ENCODE measurements at regions not wholly inside any gene's neighbourhood (a gene's known extent, or its start where the extent isn't known, plus 50 kb on each side); places are given as distances from the start of the nearest gene placed in this dataset.

GRCh38 chr5:179427032-179427675, 81.9 kb upstream of the ADAMTS2 start:
- ATAC-seq (replicated peaks in 1 of 4) (no peak), DNase-seq (no peak)
- CTCF ChIA-PET: no interaction called here
- Mint-ChIP-seq H3K4me3 (no peak overlapping the region), H3K9me3 (peaks cover 0 to 2% (median 0%) of the 10 kb centered on the region in 3 donors), H3K4me1 (no peaks in the 10 kb centered on the region), H3K27ac (no peak overlapping the region), H3K36me3 (no peaks in the 10 kb centered on the region), H3K27me3 (peaks cover 0 to 8% of the 10 kb centered on the region in 2 donors)
- Histone ChIP-seq H3K27me3 (replicated peaks in 1 of 2; ENCODE audit: control insufficient read depth in 2 of 2, extremely low read depth in 1 of 2, insufficient read depth in 2 of 2, low read length in 1 of 2) (peaks cover 0 to 14% of the 10 kb centered on the region in 2 experiments), H3K9me3 (no peaks in the 10 kb centered on the region), H3K36me3 (ENCODE audit: control insufficient read depth in 2 of 2, extremely low read depth in 1 of 2, insufficient read depth in 1 of 2, low read length in 1 of 2) (no peaks in the 10 kb centered on the region), H3K27ac (ENCODE audit: low read length) (no peak overlapping the region), H3K4me1 (ENCODE audit: control insufficient read depth in 1 of 2, extremely low read depth in 1 of 2, insufficient read depth in 2 of 2, low read length in 2 of 2) (no peaks in the 10 kb centered on the region), H3K4me3 (ENCODE audit: control insufficient read depth in 1 of 2, extremely low read depth in 1 of 2, low read length in 1 of 2) (no peak overlapping the region)
- 83% methylated on average over 24 of the region's 28 CpGs for WGBS (ENCODE audit: insufficient coverage)
- POLR2A ChIA-PET: no interaction called here

GRCh38 chr5:179422908-179423481, 77.7 kb upstream of the ADAMTS2 start:
- no peak overlapping the region for H3K27ac Mint-ChIP-seq
- 60% methylated on average over 11 of the region's 11 CpGs for WGBS (ENCODE audit: insufficient coverage)
- no peaks in the 10 kb centered on the region for H3K36me3 ChIP-seq (ENCODE audit: control insufficient read depth in 2 of 2, extremely low read depth in 1 of 2, insufficient read depth in 1 of 2, low read length in 1 of 2)
- DNase-seq (no peak), ATAC-seq (replicated peaks in 1 of 4) (no peak)
- no peaks in the 10 kb centered on the region for H3K9me3 Mint-ChIP-seq
- H3K27me3 Mint-ChIP-seq: peaks cover 8 to 13% of the 10 kb centered on the region in 2 donors
- no peaks in the 10 kb centered on the region for H3K36me3 Mint-ChIP-seq
- H3K4me3 Mint-ChIP-seq: no peak overlapping the region
- H3K27me3 ChIP-seq (replicated peaks in 1 of 2; ENCODE audit: control insufficient read depth in 2 of 2, extremely low read depth in 1 of 2, insufficient read depth in 2 of 2, low read length in 1 of 2): peaks cover 0 to 21% of the 10 kb centered on the region in 2 experiments
- ChIA-PET POLR2A (no interaction called here), CTCF (no interaction called here)
- H3K4me3 ChIP-seq (ENCODE audit: control insufficient read depth in 1 of 2, extremely low read depth in 1 of 2, low read length in 1 of 2): no peak overlapping the region
- no peak overlapping the region for H3K27ac ChIP-seq (ENCODE audit: low read length)
- H3K4me1 Mint-ChIP-seq: no peaks in the 10 kb centered on the region
- H3K9me3 ChIP-seq: no peaks in the 10 kb centered on the region
- no peaks in the 10 kb centered on the region for H3K4me1 ChIP-seq (ENCODE audit: control insufficient read depth in 1 of 2, extremely low read depth in 1 of 2, insufficient read depth in 2 of 2, low read length in 2 of 2)

- CTCF ChIA-PET: no interaction called here
- no peak for DNase-seq
- Histone ChIP-seq H3K27ac (ENCODE audit: low read length) (no peak overlapping the region), H3K9me3 (no peaks in the 10 kb centered on the region), H3K36me3 (ENCODE audit: control insufficient read depth in 2 of 2, extremely low read depth in 1 of 2, insufficient read depth in 1 of 2, low read length in 1 of 2) (no peaks in the 10 kb centered on the region), H3K4me3 (ENCODE audit: control insufficient read depth in 1 of 2, extremely low read depth in 1 of 2, low read length in 1 of 2) (no peak overlapping the region), H3K27me3 (replicated peaks in 1 of 2; ENCODE audit: control insufficient read depth in 2 of 2, extremely low read depth in 1 of 2, insufficient read depth in 2 of 2, low read length in 1 of 2) (peaks cover 0 to 25% of the 10 kb centered on the region in 2 experiments), H3K4me1 (ENCODE audit: control insufficient read depth in 1 of 2, extremely low read depth in 1 of 2, insufficient read depth in 2 of 2, low read length in 2 of 2) (no peaks in the 10 kb centered on the region)
- POLR2A ChIA-PET: no interaction called here
- Mint-ChIP-seq H3K27me3 (peaks cover 8 to 15% of the 10 kb centered on the region in 2 donors), H3K27ac (no peak overlapping the region), H3K4me1 (no peaks in the 10 kb centered on the region), H3K9me3 (no peaks in the 10 kb centered on the region), H3K4me3 (no peak overlapping the region), H3K36me3 (no peaks in the 10 kb centered on the region)
- ATAC-seq (replicated peaks in 1 of 4): no peak
- 74% methylated on average over 7 of the region's 7 CpGs for WGBS (ENCODE audit: insufficient coverage)
Measured at GRCh38 chr5:179422213-179422855, 77.1 kb upstream of the ADAMTS2 start.

- Mint-ChIP-seq H3K27me3 (peaks cover 15 to 23% of the 10 kb centered on the region in 2 donors), H3K4me1 (no peaks in the 10 kb centered on the region), H3K36me3 (no peaks in the 10 kb centered on the region), H3K4me3 (no peak overlapping the region), H3K27ac (no peak overlapping the region), H3K9me3 (no peaks in the 10 kb centered on the region)
- Histone ChIP-seq H3K27me3 (replicated peaks in 1 of 2; ENCODE audit: control insufficient read depth in 2 of 2, extremely low read depth in 1 of 2, insufficient read depth in 2 of 2, low read length in 1 of 2) (peaks cover 0 to 35% of the 10 kb centered on the region in 2 experiments), H3K4me1 (ENCODE audit: control insufficient read depth in 1 of 2, extremely low read depth in 1 of 2, insufficient read depth in 2 of 2, low read length in 2 of 2) (no peaks in the 10 kb centered on the region), H3K9me3 (no peaks in the 10 kb centered on the region), H3K27ac (ENCODE audit: low read length) (no peak overlapping the region), H3K4me3 (ENCODE audit: control insufficient read depth in 1 of 2, extremely low read depth in 1 of 2, low read length in 1 of 2) (no peak overlapping the region), H3K36me3 (ENCODE audit: control insufficient read depth in 2 of 2, extremely low read depth in 1 of 2, insufficient read depth in 1 of 2, low read length in 1 of 2) (no peaks in the 10 kb centered on the region)
- ChIA-PET POLR2A (no interaction called here), CTCF (no interaction called here)
- ATAC-seq (replicated peaks in 1 of 4) (no peak), DNase-seq (no peak)
- WGBS (ENCODE audit: insufficient coverage): 73% methylated on average over 12 of the region's 15 CpGs
Measured at GRCh38 chr5:179421144-179421901, 76.1 kb upstream of the ADAMTS2 start.

GRCh38 chr5:179420476-179420875, 75.2 kb upstream of the ADAMTS2 start:
- Histone ChIP-seq H3K9me3 (no peaks in the 10 kb centered on the region), H3K4me3 (ENCODE audit: control insufficient read depth in 1 of 2, extremely low read depth in 1 of 2, low read length in 1 of 2) (no peak overlapping the region), H3K27me3 (replicated peaks in 1 of 2; ENCODE audit: control insufficient read depth in 2 of 2, extremely low read depth in 1 of 2, insufficient read depth in 2 of 2, low read length in 1 of 2) (peaks cover 0 to 42% of the 10 kb centered on the region in 2 experiments), H3K36me3 (ENCODE audit: control insufficient read depth in 2 of 2, extremely low read depth in 1 of 2, insufficient read depth in 1 of 2, low read length in 1 of 2) (no peaks in the 10 kb centered on the region), H3K4me1 (ENCODE audit: control insufficient read depth in 1 of 2, extremely low read depth in 1 of 2, insufficient read depth in 2 of 2, low read length in 2 of 2) (no peaks in the 10 kb centered on the region), H3K27ac (ENCODE audit: low read length) (no peak overlapping the region)
- WGBS (ENCODE audit: insufficient coverage): 85% methylated on average over 2 of the region's 8 CpGs
- H3K9me3 Mint-ChIP-seq: no peaks in the 10 kb centered on the region
- no peak overlapping the region for H3K27ac Mint-ChIP-seq
- DNase-seq (no peak), ATAC-seq (replicated peaks in 1 of 4) (no peak)
- no peaks in the 10 kb centered on the region for H3K4me1 Mint-ChIP-seq
- ChIA-PET POLR2A (no interaction called here), CTCF (no interaction called here)
- peaks cover 19 to 24% of the 10 kb centered on the region in 2 donors for H3K27me3 Mint-ChIP-seq
- no peak overlapping the region for H3K4me3 Mint-ChIP-seq
- H3K36me3 Mint-ChIP-seq: no peaks in the 10 kb centered on the region

GRCh38 chr5:179418972-179419371, 73.7 kb upstream of the ADAMTS2 start:
- POLR2A ChIA-PET: no interaction called here
- CTCF ChIA-PET: no interaction called here
- H3K27me3 ChIP-seq (replicated peaks in 1 of 2; ENCODE audit: control insufficient read depth in 2 of 2, extremely low read depth in 1 of 2, insufficient read depth in 2 of 2, low read length in 1 of 2): peaks cover 0 to 49% of the 10 kb centered on the region in 2 experiments
- no peak overlapping the region for H3K27ac ChIP-seq (ENCODE audit: low read length)
- DNase-seq (no peak), ATAC-seq (replicated peaks in 1 of 4) (no peak)
- Mint-ChIP-seq H3K27ac (no peak overlapping the region), H3K4me1 (no peaks in the 10 kb centered on the region), H3K27me3 (peaks cover 19 to 24% of the 10 kb centered on the region in 2 donors), H3K9me3 (no peaks in the 10 kb centered on the region), H3K4me3 (no peak overlapping the region), H3K36me3 (no peaks in the 10 kb centered on the region)
- H3K4me3 ChIP-seq (ENCODE audit: control insufficient read depth in 1 of 2, extremely low read depth in 1 of 2, low read length in 1 of 2): no peak overlapping the region
- WGBS (ENCODE audit: insufficient coverage): 86% methylated on average over 5 of the region's 11 CpGs
- no peaks in the 10 kb centered on the region for H3K9me3 ChIP-seq
- no peaks in the 10 kb centered on the region for H3K36me3 ChIP-seq (ENCODE audit: control insufficient read depth in 2 of 2, extremely low read depth in 1 of 2, insufficient read depth in 1 of 2, low read length in 1 of 2)
- no peaks in the 10 kb centered on the region for H3K4me1 ChIP-seq (ENCODE audit: control insufficient read depth in 1 of 2, extremely low read depth in 1 of 2, insufficient read depth in 2 of 2, low read length in 2 of 2)

Data from T-cell (primary cell).